ENCODE measurements at regions not wholly inside any gene's neighbourhood (a gene's known extent, or its start where the extent isn't known, plus 50 kb on each side); places are given as distances from the start of the nearest gene placed in this dataset.

DNA sequence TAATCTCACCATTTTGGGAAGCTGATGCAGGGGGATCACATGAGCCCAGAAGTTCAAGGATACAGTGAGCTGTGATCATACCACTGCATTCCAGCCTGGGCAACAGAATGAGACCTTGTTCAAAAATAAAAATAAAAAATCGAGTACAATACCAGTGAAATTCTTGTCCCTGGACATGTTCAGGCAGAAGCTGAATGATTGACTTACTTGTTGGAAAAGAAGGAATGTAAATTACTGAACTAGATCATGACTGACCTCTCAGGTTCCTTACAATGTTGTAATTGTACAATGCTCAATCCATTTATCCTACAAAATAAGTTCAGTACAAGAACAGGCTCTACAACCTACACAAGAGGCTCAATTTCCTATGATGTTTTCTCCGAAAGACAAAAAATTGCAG lies 1010.4 kb downstream of the TLE1 start:
- H3K9ac ChIP-seq (ENCODE audit: control insufficient read depth, extremely low read depth, insufficient read depth, low read length): no peak overlapping the region

DNA sequence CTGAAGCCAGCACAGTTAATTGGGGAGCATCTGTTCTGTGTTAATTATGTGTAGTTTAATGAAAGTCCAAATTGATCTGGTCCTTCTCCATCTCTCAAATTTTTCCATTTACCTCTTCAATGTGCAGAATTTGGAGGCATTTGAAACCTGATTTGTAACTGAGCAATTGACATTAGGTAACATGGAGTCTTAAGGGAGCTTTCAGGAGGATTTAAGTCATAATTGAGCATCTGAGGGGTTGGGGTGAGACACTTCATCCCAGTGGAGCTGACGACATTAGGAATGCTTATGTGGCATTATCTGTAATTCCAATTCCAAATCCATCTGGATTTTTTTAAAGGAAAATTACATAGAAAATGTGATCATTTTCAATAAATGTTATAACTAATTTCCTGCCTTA lies 1015.9 kb downstream of the TLE1 start:
- H2AFZ ChIP-seq (ENCODE audit: control insufficient read depth, low read length): no peak overlapping the region
- TF ChIP-seq EZH2 (IDR thresholded peaks at IDR 0.05; ENCODE audit: low read length): no peak
- TF ChIP-seq, protein P1, sequence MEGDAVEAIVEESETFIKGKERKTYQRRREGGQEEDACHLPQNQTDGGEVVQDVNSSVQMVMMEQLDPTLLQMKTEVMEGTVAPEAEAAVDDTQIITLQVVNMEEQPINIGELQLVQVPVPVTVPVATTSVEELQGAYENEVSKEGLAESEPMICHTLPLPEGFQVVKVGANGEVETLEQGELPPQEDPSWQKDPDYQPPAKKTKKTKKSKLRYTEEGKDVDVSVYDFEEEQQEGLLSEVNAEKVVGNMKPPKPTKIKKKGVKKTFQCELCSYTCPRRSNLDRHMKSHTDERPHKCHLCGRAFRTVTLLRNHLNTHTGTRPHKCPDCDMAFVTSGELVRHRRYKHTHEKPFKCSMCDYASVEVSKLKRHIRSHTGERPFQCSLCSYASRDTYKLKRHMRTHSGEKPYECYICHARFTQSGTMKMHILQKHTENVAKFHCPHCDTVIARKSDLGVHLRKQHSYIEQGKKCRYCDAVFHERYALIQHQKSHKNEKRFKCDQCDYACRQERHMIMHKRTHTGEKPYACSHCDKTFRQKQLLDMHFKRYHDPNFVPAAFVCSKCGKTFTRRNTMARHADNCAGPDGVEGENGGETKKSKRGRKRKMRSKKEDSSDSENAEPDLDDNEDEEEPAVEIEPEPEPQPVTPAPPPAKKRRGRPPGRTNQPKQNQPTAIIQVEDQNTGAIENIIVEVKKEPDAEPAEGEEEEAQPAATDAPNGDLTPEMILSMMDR (optimal IDR thresholded peaks at IDR 0.05 in 1 of 3, IDR thresholded peaks at IDR 0.05 in 1 of 3, conservative IDR thresholded peaks at IDR 0.05 in 1 of 3; ENCODE audit: extremely low read depth in 1 of 3, insufficient read depth in 2 of 3, low read length in 3 of 3): no peak

More for the DNA sequence above, 1010.4 kb downstream of the TLE1 start:
- H3K4me2 ChIP-seq (ENCODE audit: control insufficient read depth, extremely low read depth, insufficient read depth, low read depth, low read length): no peak overlapping the region
- H3K9me3 ChIP-seq (ENCODE audit: control insufficient read depth, low read depth, low read length): no peaks in the 10 kb centered on the region
- H3K36me3 ChIP-seq (ENCODE audit: control insufficient read depth in 2 of 2, extremely low read depth in 1 of 2, insufficient read depth in 2 of 2, low read length in 2 of 2): no peaks in the 10 kb centered on the region
- peak overlapping the region; percentile 59 for H2AFZ ChIP-seq (ENCODE audit: control insufficient read depth, low read length)
- peak overlapping the region in 1 of 3 experiments; percentile 5 for H3K4me3 ChIP-seq (ENCODE audit: control insufficient read depth in 2 of 3, extremely low read depth in 1 of 3, insufficient read depth in 2 of 3, low read depth in 1 of 3, low read length in 3 of 3)
- H3K9me1 ChIP-seq (ENCODE audit: control insufficient read depth, extremely low read depth, insufficient read depth, low read length): no peaks in the 10 kb centered on the region
- no peak for TF ChIP-seq EZH2 (IDR thresholded peaks at IDR 0.05; ENCODE audit: low read length)
- dilution Hi-C loops (cut with MboI; ENCODE audit: extremely low pct_ligation_motif_present, low sequenced_read_pairs): no loop called here
- FAIRE-seq (no peak), DNase-seq (ENCODE audit: low read depth, low spot score) (no peak)
- H3K27me3 ChIP-seq (ENCODE audit: control insufficient read depth, extremely low read depth, insufficient read depth, low read length): no peaks in the 10 kb centered on the region
- no peaks in the 10 kb centered on the region for H3K79me2 ChIP-seq (ENCODE audit: control insufficient read depth, insufficient read depth, low read length)
- H3K4me1 ChIP-seq (ENCODE audit: control insufficient read depth, extremely low read depth, insufficient read depth, low read length): peaks cover 3% of the 10 kb centered on the region
- no peaks in the 10 kb centered on the region for H4K20me1 ChIP-seq (ENCODE audit: control insufficient read depth, extremely low read depth, insufficient read depth, low read length)
- H3K27ac ChIP-seq (ENCODE audit: control insufficient read depth, insufficient read depth, low read length): no peak overlapping the region

GRCh38 chr9:80665479-80665878 lies 1023.9 kb downstream of the TLE1 start:
- no peaks in the 10 kb centered on the region for H3K36me3 ChIP-seq (ENCODE audit: control insufficient read depth in 2 of 2, extremely low read depth in 1 of 2, insufficient read depth in 2 of 2, low read length in 2 of 2)
- H3K4me2 ChIP-seq (ENCODE audit: control insufficient read depth, extremely low read depth, insufficient read depth, low read depth, low read length): no peak overlapping the region
- DNase-seq (ENCODE audit: low read depth, low spot score): no peak
- no peak overlapping the region for H2AFZ ChIP-seq (ENCODE audit: control insufficient read depth, low read length)
- FAIRE-seq: no peak
- no peak overlapping the region for H3K27ac ChIP-seq (ENCODE audit: control insufficient read depth, insufficient read depth, low read length)
- no peaks in the 10 kb centered on the region for H3K27me3 ChIP-seq (ENCODE audit: control insufficient read depth, extremely low read depth, insufficient read depth, low read length)
- TF ChIP-seq, protein P1 (optimal IDR thresholded peaks at IDR 0.05 in 1 of 3, IDR thresholded peaks at IDR 0.05 in 1 of 3, conservative IDR thresholded peaks at IDR 0.05 in 1 of 3; ENCODE audit: extremely low read depth in 1 of 3, insufficient read depth in 2 of 3, low read length in 3 of 3): no peak
- TF ChIP-seq EZH2 (IDR thresholded peaks at IDR 0.05; ENCODE audit: low read length): no peak
- dilution Hi-C loops (cut with MboI; ENCODE audit: extremely low pct_ligation_motif_present, low sequenced_read_pairs): no loop called here
- H3K9me1 ChIP-seq (ENCODE audit: control insufficient read depth, extremely low read depth, insufficient read depth, low read length): no peaks in the 10 kb centered on the region
- no peak overlapping the region for H3K9ac ChIP-seq (ENCODE audit: control insufficient read depth, extremely low read depth, insufficient read depth, low read length)
- no peaks in the 10 kb centered on the region for H4K20me1 ChIP-seq (ENCODE audit: control insufficient read depth, extremely low read depth, insufficient read depth, low read length)
- peaks cover 8% of the 10 kb centered on the region for H3K9me3 ChIP-seq (ENCODE audit: control insufficient read depth, low read depth, low read length)
- H3K4me3 ChIP-seq (ENCODE audit: control insufficient read depth in 2 of 3, extremely low read depth in 1 of 3, insufficient read depth in 2 of 3, low read depth in 1 of 3, low read length in 3 of 3): no peak overlapping the region
- H3K79me2 ChIP-seq (ENCODE audit: control insufficient read depth, insufficient read depth, low read length): no peaks in the 10 kb centered on the region
- H3K4me1 ChIP-seq (ENCODE audit: control insufficient read depth, extremely low read depth, insufficient read depth, low read length): no peaks in the 10 kb centered on the region

More for the DNA sequence above, 1015.9 kb downstream of the TLE1 start:
- H3K9ac ChIP-seq (ENCODE audit: control insufficient read depth, extremely low read depth, insufficient read depth, low read length): no peak overlapping the region
- no peaks in the 10 kb centered on the region for H4K20me1 ChIP-seq (ENCODE audit: control insufficient read depth, extremely low read depth, insufficient read depth, low read length)
- H3K4me2 ChIP-seq (ENCODE audit: control insufficient read depth, extremely low read depth, insufficient read depth, low read depth, low read length): no peak overlapping the region
- H3K9me3 ChIP-seq (ENCODE audit: control insufficient read depth, low read depth, low read length): peaks cover 8% of the 10 kb centered on the region
- DNase-seq (ENCODE audit: low read depth, low spot score) (no peak), FAIRE-seq (no peak)
- no peaks in the 10 kb centered on the region for H3K27me3 ChIP-seq (ENCODE audit: control insufficient read depth, extremely low read depth, insufficient read depth, low read length)
- H3K4me3 ChIP-seq (ENCODE audit: control insufficient read depth in 2 of 3, extremely low read depth in 1 of 3, insufficient read depth in 2 of 3, low read depth in 1 of 3, low read length in 3 of 3): no peak overlapping the region
- H3K79me2 ChIP-seq (ENCODE audit: control insufficient read depth, insufficient read depth, low read length): no peaks in the 10 kb centered on the region
- H3K36me3 ChIP-seq (ENCODE audit: control insufficient read depth in 2 of 2, extremely low read depth in 1 of 2, insufficient read depth in 2 of 2, low read length in 2 of 2): no peaks in the 10 kb centered on the region
- dilution Hi-C loops (cut with MboI; ENCODE audit: extremely low pct_ligation_motif_present, low sequenced_read_pairs): no loop called here
- H3K4me1 ChIP-seq (ENCODE audit: control insufficient read depth, extremely low read depth, insufficient read depth, low read length): no peaks in the 10 kb centered on the region
- H3K9me1 ChIP-seq (ENCODE audit: control insufficient read depth, extremely low read depth, insufficient read depth, low read length): no peaks in the 10 kb centered on the region
- H3K27ac ChIP-seq (ENCODE audit: control insufficient read depth, insufficient read depth, low read length): no peak overlapping the region
